ENCODE measurements at regions not wholly inside any gene's neighbourhood (a gene's known extent, or its start where the extent isn't known, plus 50 kb on each side); places are given as distances from the start of the nearest gene placed in this dataset.

DNA sequence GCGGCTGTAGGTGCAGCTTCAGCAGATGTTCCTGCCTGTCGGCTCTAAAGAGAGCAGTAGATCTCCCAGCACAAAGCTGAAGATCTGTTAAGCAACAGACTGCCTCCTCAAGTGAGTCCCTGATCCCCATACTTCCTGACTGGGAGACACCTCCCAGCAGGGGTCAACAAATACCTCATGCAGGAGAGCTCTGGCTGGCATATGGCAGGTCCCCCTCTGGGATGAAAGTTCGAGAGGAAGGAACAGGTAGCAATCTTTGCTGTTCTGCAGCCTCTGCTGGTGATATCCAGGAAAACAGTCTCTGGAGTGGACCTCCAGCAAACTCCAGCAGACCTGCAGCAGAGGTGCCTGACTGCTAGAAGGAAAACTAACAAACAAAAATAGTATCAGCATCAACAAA is 337.1 kb upstream of the USP15 start:
- TF ChIP-seq, protein P1, sequence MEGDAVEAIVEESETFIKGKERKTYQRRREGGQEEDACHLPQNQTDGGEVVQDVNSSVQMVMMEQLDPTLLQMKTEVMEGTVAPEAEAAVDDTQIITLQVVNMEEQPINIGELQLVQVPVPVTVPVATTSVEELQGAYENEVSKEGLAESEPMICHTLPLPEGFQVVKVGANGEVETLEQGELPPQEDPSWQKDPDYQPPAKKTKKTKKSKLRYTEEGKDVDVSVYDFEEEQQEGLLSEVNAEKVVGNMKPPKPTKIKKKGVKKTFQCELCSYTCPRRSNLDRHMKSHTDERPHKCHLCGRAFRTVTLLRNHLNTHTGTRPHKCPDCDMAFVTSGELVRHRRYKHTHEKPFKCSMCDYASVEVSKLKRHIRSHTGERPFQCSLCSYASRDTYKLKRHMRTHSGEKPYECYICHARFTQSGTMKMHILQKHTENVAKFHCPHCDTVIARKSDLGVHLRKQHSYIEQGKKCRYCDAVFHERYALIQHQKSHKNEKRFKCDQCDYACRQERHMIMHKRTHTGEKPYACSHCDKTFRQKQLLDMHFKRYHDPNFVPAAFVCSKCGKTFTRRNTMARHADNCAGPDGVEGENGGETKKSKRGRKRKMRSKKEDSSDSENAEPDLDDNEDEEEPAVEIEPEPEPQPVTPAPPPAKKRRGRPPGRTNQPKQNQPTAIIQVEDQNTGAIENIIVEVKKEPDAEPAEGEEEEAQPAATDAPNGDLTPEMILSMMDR (conservative IDR thresholded peaks at IDR 0.05): no peak
- TF ChIP-seq EZH2 (IDR thresholded peaks at IDR 0.05; ENCODE audit: low read depth): no peak
